SK-N-SH (cell line): ENCODE measurements at regions not wholly inside any gene's neighbourhood (a gene's known extent, or its start where the extent isn't known, plus 50 kb on each side); places are given as distances from the start of the nearest gene placed in this dataset.

Source experiments
- CTCF ChIA-PET: fragments of 300-600, 350-600 bp; formaldehyde crosslinking; extraction: SDS; loops from one replicate; lab custom pipeline; 2021; lab: Yijun Ruan, JAX
- POLR2A ChIA-PET: fragments of 350-600 bp; sonication (Branson Sonifier 250); formaldehyde crosslinking; extraction: SDS; loops from one replicate; lab custom pipeline; 2020; ENCODE audit warnings: antibody characterized with exemption, inconsistent platforms; lab: Yijun Ruan, JAX
- DNase-seq: peaks from one replicate; pipeline ENCODE4 v3.0.0; 2012
- H2AFZ ChIP-seq: fragments of 200-600 bp; sonication (generic); 2 replicates; pipeline ENCODE4 v1.8.1; 2016; ENCODE audit warnings: antibody characterized with exemption, mild to moderate bottlenecking, low read depth
- H3F3A ChIP-seq: fragments of 200-600 bp; sonication (generic); replicated peaks from 2 replicates; pipeline ENCODE3; 2016; ENCODE audit warnings: antibody characterized with exemption, mild to moderate bottlenecking; ENCODE audit not compliant: insufficient read depth
- H3K27ac ChIP-seq, 2 experiments: fragments of 200-500 bp in 1 of 2; fragments of 200-600 bp in 1 of 2; sonication (Bioruptor generic) in 1 of 2; sonication (generic), shearing (Covaris generic) in 1 of 2; 2 replicates each; pipeline versions ENCODE4 v1.5.1 to v1.6.1; 2014 to 2016; ENCODE audit warnings: low read depth in 2 of 2, inconsistent platforms in 1 of 2, low read length in 1 of 2, mild to moderate bottlenecking in 1 of 2, mixed read lengths in 1 of 2
- H3K27me3 ChIP-seq: fragments of 200-600 bp; sonication (generic), shearing (Covaris generic); 2 replicates; pipeline ENCODE4 v1.6.1; 2016; ENCODE audit warnings: mixed run types; ENCODE audit not compliant: insufficient read depth
- H3K36me3 ChIP-seq, 2 experiments: fragments of 200-500 bp in 1 of 2; fragments of 200-600 bp in 1 of 2; sonication (Bioruptor generic) in 1 of 2; sonication (generic) in 1 of 2; replicated peaks in 1 of 2; 2 replicates each; pipeline versions ENCODE3 to v1.5.1; 2014 to 2016; ENCODE audit warnings: low read length in 1 of 2, mild to moderate bottlenecking in 1 of 2; ENCODE audit not compliant: insufficient read depth in 2 of 2, control insufficient read depth in 1 of 2
- H3K4me1 ChIP-seq, 2 experiments: fragments of 200-500 bp in 1 of 2; fragments of 200-600 bp in 1 of 2; sonication (Bioruptor generic) in 1 of 2; sonication (generic), shearing (Covaris generic) in 1 of 2; 2 replicates each; pipeline versions ENCODE4 v1.5.1 to v1.6.1; 2014 to 2016; ENCODE audit warnings: low read depth in 1 of 2, low read length in 1 of 2, mixed run types in 1 of 2; ENCODE audit not compliant: insufficient read depth in 2 of 2, control insufficient read depth in 1 of 2
- H3K4me2 ChIP-seq: fragments of 200-600 bp; sonication (generic), shearing (Covaris generic); 2 replicates; pipeline ENCODE4 v1.6.1; 2017; ENCODE audit warnings: mixed run types
- H3K4me3 ChIP-seq, 2 experiments: fragments of 200-500 bp in 1 of 2; fragments of 200-600 bp in 1 of 2; sonication (Bioruptor generic) in 1 of 2; sonication (generic), shearing (Covaris generic) in 1 of 2; 2 replicates each; pipeline versions ENCODE4 v1.5.1 to v1.8.1; 2014 to 2016; ENCODE audit warnings: low read depth in 2 of 2, inconsistent platforms in 1 of 2, low read length in 1 of 2, mild to moderate bottlenecking in 1 of 2, mixed read lengths in 1 of 2, moderate library complexity in 1 of 2
- H3K79me2 ChIP-seq: fragments of 200-600 bp; sonication (generic); 2 replicates; pipeline ENCODE4 v1.8.1; 2017; ENCODE audit warnings: mild to moderate bottlenecking; ENCODE audit not compliant: insufficient read depth
- H3K9ac ChIP-seq: fragments of 200-600 bp; sonication (generic); 2 replicates; pipeline ENCODE4 v1.6.1; 2017; ENCODE audit warnings: mixed run types
- H3K9me2 ChIP-seq: fragments of 200-600 bp; sonication (generic); 2 replicates; pipeline ENCODE4 v1.6.1; 2017; ENCODE audit warnings: mixed run types
- H3K9me3 ChIP-seq: fragments of 200-600 bp; sonication (generic); 2 replicates; pipeline ENCODE4 v1.6.1; 2017; ENCODE audit warnings: mixed run types, mild to moderate bottlenecking, moderate library complexity
- H4K20me1 ChIP-seq: fragments of 200-600 bp; sonication (generic); 2 replicates; pipeline ENCODE4 v1.6.1; 2017; ENCODE audit warnings: mild to moderate bottlenecking, mixed run types; ENCODE audit not compliant: insufficient read depth
- EP300 ChIP-seq, 2 experiments: IDR thresholded peaks; 2 replicates each; pipeline versions ENCODE4 v1.4.0 to v1.6.1; 2012; ENCODE audit warnings: borderline replicate concordance in 1 of 2, low read depth in 1 of 2, low read length in 1 of 2
- EZH2phosphoT487 ChIP-seq: fragments of 200-600 bp; sonication (generic); IDR thresholded peaks from 2 replicates; pipeline ENCODE4 v1.6.1; 2017; ENCODE audit warnings: low read depth, mixed run types, mild to moderate bottlenecking, antibody characterized with exemption, moderate library complexity, borderline replicate concordance
- FOSL2 ChIP-seq: IDR thresholded peaks from 2 replicates; pipeline ENCODE4 v1.4.0; 2012; ENCODE audit warnings: low read depth, mild to moderate bottlenecking, moderate library complexity, borderline replicate concordance
- FOXM1 ChIP-seq: IDR thresholded peaks from 2 replicates; pipeline ENCODE4 v1.4.0; 2012; ENCODE audit warnings: low read depth, mild to moderate bottlenecking
- GABPA ChIP-seq: IDR thresholded peaks from 2 replicates; pipeline ENCODE4 v1.4.0; 2012; ENCODE audit warnings: low read depth, mild to moderate bottlenecking
- JUND ChIP-seq: IDR thresholded peaks from 2 replicates; pipeline ENCODE4 v1.4.0; 2012
- MAX ChIP-seq: IDR thresholded peaks from 2 replicates; pipeline ENCODE4 v1.4.0; 2012; ENCODE audit warnings: low read depth
- MEF2A ChIP-seq: IDR thresholded peaks from 2 replicates; pipeline ENCODE4 v1.4.0; 2012; ENCODE audit warnings: low read depth, borderline replicate concordance
- MXI1 ChIP-seq: IDR thresholded peaks from 2 replicates; pipeline ENCODE4 v1.6.1; 2012; ENCODE audit warnings: mild to moderate bottlenecking, low read depth, low read length, improper control_type of control experiment
- POLR2AphosphoS5 ChIP-seq: IDR thresholded peaks from 2 replicates; pipeline ENCODE4 v1.6.1; 2012; ENCODE audit warnings: low read depth, low read length
- RAD21 ChIP-seq: IDR thresholded peaks from 2 replicates; pipeline ENCODE4 v1.6.1; 2012; ENCODE audit warnings: mild to moderate bottlenecking, low read length
- RCOR1 ChIP-seq: fragments of 150-350 bp; IDR thresholded peaks from 2 replicates; pipeline ENCODE4 v1.6.1; 2017; ENCODE audit warnings: antibody characterized with exemption, low read length
- RFX5 ChIP-seq: IDR thresholded peaks from 2 replicates; pipeline ENCODE4 v1.6.1; 2012; ENCODE audit warnings: mild to moderate bottlenecking, improper control_type of control experiment, low read length
- SIN3A ChIP-seq: IDR thresholded peaks from 2 replicates; pipeline ENCODE4 v1.6.1; 2012; ENCODE audit warnings: low read depth, mild to moderate bottlenecking, low read length, moderate library complexity, borderline replicate concordance
- SMC3 ChIP-seq: IDR thresholded peaks from 2 replicates; pipeline ENCODE4 v1.6.1; 2012; ENCODE audit warnings: low read depth, low read length, improper control_type of control experiment
- TEAD4 ChIP-seq: IDR thresholded peaks from 2 replicates; pipeline ENCODE4 v1.4.0; 2012; ENCODE audit warnings: mild to moderate bottlenecking, borderline replicate concordance; ENCODE audit not compliant: insufficient read depth
- USF2 ChIP-seq: fragments of 150-350 bp; IDR thresholded peaks from 2 replicates; pipeline ENCODE4 v1.6.1; 2017; ENCODE audit warnings: antibody characterized with exemption, low read length, low read depth, borderline replicate concordance
- YY1 ChIP-seq: IDR thresholded peaks from 2 replicates; pipeline ENCODE4 v1.4.0; 2012; ENCODE audit warnings: low read depth, mild to moderate bottlenecking
- WGBS: methylation state at CpG from one replicate; pipeline ENCODE4 v1.1.6; 2017; ENCODE audit warnings: low lambda C conversion rate; 5-methylcytosine and 5-hydroxymethylcytosine counted together
- TF ChIP-seq, protein P1 (sequence below): IDR thresholded peaks from 2 replicates; pipeline ENCODE4 v1.4.0; 2012; ENCODE audit warnings: low read depth, borderline replicate concordance

GRCh38 chr9:107759009-107759822 lies 269.6 kb upstream of the KLF4 start:
- H3K4me1 ChIP-seq: peaks cover 0 to 9% of the 10 kb centered on the region in 2 experiments; a peak in 2 of 4 replicates
- H3K27ac ChIP-seq: no peak overlapping the region
- no peaks in the 10 kb centered on the region for H3K9me3 ChIP-seq
- no peaks in the 10 kb centered on the region for H3K9me2 ChIP-seq
- WGBS: 63% methylated on average over 5 of the region's 5 CpGs
- DNase-seq: no peak
- H3K27me3 ChIP-seq: no peaks in the 10 kb centered on the region
- no peaks in the 10 kb centered on the region for H4K20me1 ChIP-seq
- H3K4me2 ChIP-seq: no peak overlapping the region
- H3K4me3 ChIP-seq: no peak overlapping the region
- H3K79me2 ChIP-seq: no peaks in the 10 kb centered on the region
- CTCF ChIA-PET: no interaction called here
- no peaks in the 10 kb centered on the region for H3K36me3 ChIP-seq
- no peak overlapping the region for H3K9ac ChIP-seq
- H2AFZ ChIP-seq: no peak overlapping the region
- peaks cover 5% of the 10 kb centered on the region for H3F3A ChIP-seq
- POLR2A ChIA-PET: no interaction called here
- TF ChIP-seq SIN3A (no peak), TEAD4 (no peak), RFX5 (no peak), USF2 (no peak), POLR2AphosphoS5 (no peak), MAX (no peak), EZH2phosphoT487 (no peak), FOSL2 (no peak), MXI1 (no peak), SMC3 (no peak), YY1 (no peak), GABPA (no peak)
- TF ChIP-seq, all 33 proteins: peak for 0

DNA sequence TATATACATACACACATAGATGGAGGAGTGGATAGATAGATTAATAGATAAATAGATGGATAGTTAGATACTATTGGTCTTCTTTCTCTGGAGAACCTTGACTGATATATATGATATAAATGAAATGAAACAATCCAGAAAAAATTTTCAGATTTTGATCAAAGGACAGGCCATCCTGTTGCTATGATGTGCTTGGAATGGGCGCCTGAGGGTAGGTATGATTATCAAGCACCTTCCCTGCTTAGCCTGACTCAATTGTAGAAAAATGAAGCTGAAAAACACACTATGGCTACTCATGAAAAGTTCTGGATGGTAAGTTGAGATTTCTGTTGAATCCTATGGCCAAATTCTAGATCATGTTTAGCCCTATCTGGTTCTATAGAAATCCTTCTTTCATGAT lies 266.5 kb upstream of the KLF4 start:
- CTCF ChIA-PET: no interaction called here
- Histone ChIP-seq H3K27me3 (no peaks in the 10 kb centered on the region), H3K4me3 (no peak overlapping the region), H3K9me2 (no peaks in the 10 kb centered on the region), H3K79me2 (no peaks in the 10 kb centered on the region), H3K27ac (no peak overlapping the region; a peak in 2 of 4 replicates)
- TF ChIP-seq JUND (no peak), FOSL2 (no peak), RCOR1 (no peak), SIN3A (no peak), MAX (no peak), FOXM1 (no peak), MEF2A (no peak), EP300 (IDR thresholded peaks at IDR 0.05; ENCODE audit: borderline replicate concordance in 1 of 2, low read depth in 1 of 2, low read length in 1 of 2) (no peak), TEAD4 (no peak), MXI1 (no peak), RAD21 (no peak), EZH2phosphoT487 (no peak)
- TF ChIP-seq, protein P1, sequence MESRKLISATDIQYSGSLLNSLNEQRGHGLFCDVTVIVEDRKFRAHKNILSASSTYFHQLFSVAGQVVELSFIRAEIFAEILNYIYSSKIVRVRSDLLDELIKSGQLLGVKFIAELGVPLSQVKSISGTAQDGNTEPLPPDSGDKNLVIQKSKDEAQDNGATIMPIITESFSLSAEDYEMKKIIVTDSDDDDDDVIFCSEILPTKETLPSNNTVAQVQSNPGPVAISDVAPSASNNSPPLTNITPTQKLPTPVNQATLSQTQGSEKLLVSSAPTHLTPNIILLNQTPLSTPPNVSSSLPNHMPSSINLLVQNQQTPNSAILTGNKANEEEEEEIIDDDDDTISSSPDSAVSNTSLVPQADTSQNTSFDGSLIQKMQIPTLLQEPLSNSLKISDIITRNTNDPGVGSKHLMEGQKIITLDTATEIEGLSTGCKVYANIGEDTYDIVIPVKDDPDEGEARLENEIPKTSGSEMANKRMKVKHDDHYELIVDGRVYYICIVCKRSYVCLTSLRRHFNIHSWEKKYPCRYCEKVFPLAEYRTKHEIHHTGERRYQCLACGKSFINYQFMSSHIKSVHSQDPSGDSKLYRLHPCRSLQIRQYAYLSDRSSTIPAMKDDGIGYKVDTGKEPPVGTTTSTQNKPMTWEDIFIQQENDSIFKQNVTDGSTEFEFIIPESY: no peak
- TF ChIP-seq, all 33 proteins: peak for 0
- no peaks in the 10 kb centered on the region for H3K9me3 ChIP-seq
- no peaks in the 10 kb centered on the region for H4K20me1 ChIP-seq
- H3K4me1 ChIP-seq: peaks cover 0 to 22% of the 10 kb centered on the region in 2 experiments; a peak in 2 of 4 replicates
- DNase-seq: no peak
- whole genome bisulfite sequencing: 77% methylated on average over 1 of the region's 1 CpG
- H2AFZ ChIP-seq: no peak overlapping the region
- H3K9ac ChIP-seq: no peak overlapping the region
- no peaks in the 10 kb centered on the region for H3K36me3 ChIP-seq
- POLR2A ChIA-PET: no interaction called here
- peaks cover 28% of the 10 kb centered on the region for H3F3A ChIP-seq
- H3K4me2 ChIP-seq: no peak overlapping the region
